GM21390 (cell line): ENCODE measurements at regions not wholly inside any gene's neighbourhood (a gene's known extent, or its start where the extent isn't known, plus 50 kb on each side); places are given as distances from the start of the nearest gene placed in this dataset.

Experiments
- ATAC-seq: cut with Tn5 transposase; IDR thresholded peaks from one replicate; pipeline ENCODE4 v1.9.1; 2021; ENCODE audit not compliant: unreplicated experiment

GRCh38 chr9:105912157-105912862, 218.0 kb downstream of the TMEM38B start:
- no peak for ATAC-seq

- no peak for ATAC-seq
Observed at GRCh38 chr9:105912863-105913516, 218.6 kb downstream of the TMEM38B start.

- ATAC-seq, result no peak
Observed at GRCh38 chr9:105921057-105921726, 226.9 kb downstream of the TMEM38B start.

- ATAC-seq, result no peak
Observed at GRCh38 chr9:105928416-105928815, 234.1 kb downstream of the TMEM38B start.

GRCh38 chr9:105930011-105930627, 235.8 kb downstream of the TMEM38B start:
- no peak for ATAC-seq

- no peak for ATAC-seq
Observed at GRCh38 chr9:105932276-105932675, 237.9 kb downstream of the TMEM38B start.

- no peak for ATAC-seq
Observed at GRCh38 chr9:105950448-105950847, 256.1 kb downstream of the TMEM38B start.

- no peak for ATAC-seq
Observed at GRCh38 chr9:105950894-105951293, 256.6 kb downstream of the TMEM38B start.

- ATAC-seq, result no peak
Observed at GRCh38 chr9:105954517-105954916, 260.2 kb downstream of the TMEM38B start.

- ATAC-seq, result no peak
Observed at GRCh38 chr9:105957830-105958229, 263.5 kb downstream of the TMEM38B start.

GRCh38 chr9:105958587-105958986, 264.2 kb downstream of the TMEM38B start:
- ATAC-seq, result no peak

- no peak for ATAC-seq
Observed at GRCh38 chr9:105959531-105959930, 265.2 kb downstream of the TMEM38B start.

- no peak for ATAC-seq
Observed at GRCh38 chr9:105963343-105964099, 269.2 kb downstream of the TMEM38B start.

- no peak for ATAC-seq
Observed at GRCh38 chr9:105964156-105964555, 269.8 kb downstream of the TMEM38B start.

GRCh38 chr9:105966834-105967233, 272.5 kb downstream of the TMEM38B start:
- ATAC-seq, result no peak

- no peak for ATAC-seq
Observed at GRCh38 chr9:105967248-105967647, 272.9 kb downstream of the TMEM38B start.

- no peak for ATAC-seq
Observed at GRCh38 chr9:105967797-105968196, 273.5 kb downstream of the TMEM38B start.

GRCh38 chr9:105968811-105969466, 274.6 kb downstream of the TMEM38B start:
- ATAC-seq, result peak; percentile 56

- ATAC-seq, result no peak
Observed at GRCh38 chr9:105969636-105970035, 275.3 kb downstream of the TMEM38B start.

GRCh38 chr9:105971986-105972385, 277.6 kb downstream of the TMEM38B start:
- ATAC-seq, result no peak
